Heart right ventricle (tissue), 16 donors: ENCODE measurements at regions not wholly inside any gene's neighbourhood (a gene's known extent, or its start where the extent isn't known, plus 50 kb on each side); places are given as distances from the start of the nearest gene placed in this dataset.

Source experiments
- ATAC-seq, 8 donors: fragments of 200-7000 bp; cut with Tn5 transposase; one replicate each; pipeline ENCODE4 v1.9.1; 2020; ENCODE audit warnings: mild to moderate bottlenecking in 8 of 8, moderate library complexity in 8 of 8, moderate number of reproducible peaks in 1 of 8
- DNase-seq, 2 donors: peaks; one replicate each; pipeline ENCODE4 v3.0.0-alpha.2; 2020
- H3K27ac ChIP-seq, 10 donors: fragments of 200-600 bp; sonication (generic) in 2 of 10; one replicate each; pipeline versions ENCODE4 v1.5.0 to v1.8.0; 2020 to 2022; ENCODE audit warnings: mild to moderate bottlenecking in 3 of 10
- H3K27me3 ChIP-seq, 7 donors: fragments of 200-600 bp; one replicate each; pipeline ENCODE4 v1.8.0; 2021 to 2022; ENCODE audit warnings: mild to moderate bottlenecking in 2 of 7
- H3K36me3 ChIP-seq, 9 donors: fragments of 200-600 bp; sonication (generic) in 1 of 9; one replicate each; pipeline versions ENCODE4 v1.5.0 to v1.8.0; 2020 to 2022; ENCODE audit warnings: mild to moderate bottlenecking in 2 of 9
- H3K4me1 ChIP-seq, 9 donors: fragments of 200-600 bp; sonication (generic) in 1 of 9; one replicate each; pipeline versions ENCODE4 v1.5.0 to v1.8.0; 2020 to 2022; ENCODE audit warnings: mild to moderate bottlenecking in 4 of 9
- H3K4me3 ChIP-seq, 10 donors: fragments of 200-600 bp; sonication (generic) in 2 of 10; one replicate each; pipeline versions ENCODE4 v1.5.0 to v1.8.0; 2020 to 2022; ENCODE audit warnings: mild to moderate bottlenecking in 7 of 10, moderate library complexity in 2 of 10
- H3K9me3 ChIP-seq, 11 donors: fragments of 200-600 bp in 10 of 11; sonication (generic) in 2 of 11; one replicate each; pipeline versions ENCODE4 v1.5.0 to v1.8.0; 2013 to 2022; ENCODE audit warnings: mild to moderate bottlenecking in 2 of 11, control low read depth in 1 of 11, moderate library complexity in 1 of 11
- WGBS, 2 donors: extraction: QIAGEN DNeasy Blood & Tissue Kit; methylation state at CpG; one replicate each; pipeline ENCODE4 v1.1.7; 2013; ENCODE audit warnings: inconsistent platforms in 1 of 2; 5-methylcytosine and 5-hydroxymethylcytosine counted together
- intact Hi-C, 10 donors: fragments of 100-400 bp; cut with DNase I; formaldehyde crosslinking; loops; one replicate each; pipeline versions ENCODE4 v1.11.1 to v1.14.2; 2022
- TF ChIP-seq, protein P1 (sequence below), 9 donors: fragments of 200-600 bp; sonication (generic) in 2 of 9; IDR thresholded peaks; one replicate each; pipeline versions ENCODE4 v1.5.0 to v1.8.0; 2021 to 2022; ENCODE audit warnings: antibody characterized with exemption in 9 of 9, mild to moderate bottlenecking in 5 of 9, moderate library complexity in 1 of 9
- donor health status: Arrhythmogenic right ventricular cardiomyopathy.
- donor health status: ischemic (EF 13 %, LVEDD 7.1; RV severe dilation, severe dysfunction).
- donor health status: healthy with polysubstance abuse.
- donor health status: DM: no; HTN: yes; CAD: no.
- donor health status: DM: no; HTN: no; CAD: no.
- donor health status: ischemic (EF 25% LVEDD 6.9; RV normal size, moderate dysfunction).
- donor health status: ischemic (EF 25% LVEDD 5.7; RV mildly dilated, moderate dysfunction).
- donor health status: healthy.
- donor health status: DM: yes; HTN: yes; CAD: no.
- donor health status: Ischemic cardiomyopathy.
- donor health status: ischemic (EF 35%, LVEDD 5.7; RV mildly dilated, moderate dysfunction).
- donor health status: nonischemic (EF 11% LVEDD 7.7; RV severe dilation, severe dysfunction).
- donor health status: DM: yes; HTN: yes; CAD: no.
- donor health status: PGD.
- donor health status: ischemic (EF 29% LVEDD 5.4; RV normal size, mild dysfunction).
- donor health status: nonischemic (EF 23%, LVEDD 6.1; RV moderate dilation, normal function).

DNA sequence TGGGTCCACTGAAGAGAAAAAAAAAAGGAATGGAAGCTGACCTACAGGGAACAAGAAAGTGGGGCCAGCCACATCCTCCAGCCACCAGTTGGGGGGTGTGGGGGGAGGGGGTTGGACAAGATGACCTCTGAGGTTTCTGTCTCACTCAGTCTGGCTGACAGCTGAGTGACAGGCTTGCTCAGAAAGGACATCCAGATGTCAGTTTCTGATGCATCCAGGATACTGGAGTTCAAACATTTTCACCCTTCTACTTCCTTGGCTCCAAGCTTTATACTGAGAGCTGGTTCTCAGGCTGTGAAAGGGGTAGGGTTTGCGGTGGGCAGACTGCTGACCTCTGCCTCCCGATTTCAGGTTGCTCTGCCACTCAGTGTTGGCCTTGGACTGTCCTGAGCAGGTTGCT is 2178.3 kb downstream of the TP53TG3F start:
- Histone ChIP-seq H3K27me3 (no peaks in the 10 kb centered on the region), H3K36me3 (no peaks in the 10 kb centered on the region), H3K9me3 (peaks cover 0 to 13% (median 0%) of the 10 kb centered on the region in 11 donors), H3K4me1 (no peaks in the 10 kb centered on the region), H3K27ac (no peak overlapping the region), H3K4me3 (no peak overlapping the region)
- TF ChIP-seq, protein P1, sequence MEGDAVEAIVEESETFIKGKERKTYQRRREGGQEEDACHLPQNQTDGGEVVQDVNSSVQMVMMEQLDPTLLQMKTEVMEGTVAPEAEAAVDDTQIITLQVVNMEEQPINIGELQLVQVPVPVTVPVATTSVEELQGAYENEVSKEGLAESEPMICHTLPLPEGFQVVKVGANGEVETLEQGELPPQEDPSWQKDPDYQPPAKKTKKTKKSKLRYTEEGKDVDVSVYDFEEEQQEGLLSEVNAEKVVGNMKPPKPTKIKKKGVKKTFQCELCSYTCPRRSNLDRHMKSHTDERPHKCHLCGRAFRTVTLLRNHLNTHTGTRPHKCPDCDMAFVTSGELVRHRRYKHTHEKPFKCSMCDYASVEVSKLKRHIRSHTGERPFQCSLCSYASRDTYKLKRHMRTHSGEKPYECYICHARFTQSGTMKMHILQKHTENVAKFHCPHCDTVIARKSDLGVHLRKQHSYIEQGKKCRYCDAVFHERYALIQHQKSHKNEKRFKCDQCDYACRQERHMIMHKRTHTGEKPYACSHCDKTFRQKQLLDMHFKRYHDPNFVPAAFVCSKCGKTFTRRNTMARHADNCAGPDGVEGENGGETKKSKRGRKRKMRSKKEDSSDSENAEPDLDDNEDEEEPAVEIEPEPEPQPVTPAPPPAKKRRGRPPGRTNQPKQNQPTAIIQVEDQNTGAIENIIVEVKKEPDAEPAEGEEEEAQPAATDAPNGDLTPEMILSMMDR (IDR thresholded peaks at IDR 0.05), result no peak
- intact Hi-C loops, result no loop called here
- DNase-seq (no peak), ATAC-seq (no peak)
- 33 to 59% methylated on average over 2 of the region's 2 CpGs for WGBS, 2 donors

DNA sequence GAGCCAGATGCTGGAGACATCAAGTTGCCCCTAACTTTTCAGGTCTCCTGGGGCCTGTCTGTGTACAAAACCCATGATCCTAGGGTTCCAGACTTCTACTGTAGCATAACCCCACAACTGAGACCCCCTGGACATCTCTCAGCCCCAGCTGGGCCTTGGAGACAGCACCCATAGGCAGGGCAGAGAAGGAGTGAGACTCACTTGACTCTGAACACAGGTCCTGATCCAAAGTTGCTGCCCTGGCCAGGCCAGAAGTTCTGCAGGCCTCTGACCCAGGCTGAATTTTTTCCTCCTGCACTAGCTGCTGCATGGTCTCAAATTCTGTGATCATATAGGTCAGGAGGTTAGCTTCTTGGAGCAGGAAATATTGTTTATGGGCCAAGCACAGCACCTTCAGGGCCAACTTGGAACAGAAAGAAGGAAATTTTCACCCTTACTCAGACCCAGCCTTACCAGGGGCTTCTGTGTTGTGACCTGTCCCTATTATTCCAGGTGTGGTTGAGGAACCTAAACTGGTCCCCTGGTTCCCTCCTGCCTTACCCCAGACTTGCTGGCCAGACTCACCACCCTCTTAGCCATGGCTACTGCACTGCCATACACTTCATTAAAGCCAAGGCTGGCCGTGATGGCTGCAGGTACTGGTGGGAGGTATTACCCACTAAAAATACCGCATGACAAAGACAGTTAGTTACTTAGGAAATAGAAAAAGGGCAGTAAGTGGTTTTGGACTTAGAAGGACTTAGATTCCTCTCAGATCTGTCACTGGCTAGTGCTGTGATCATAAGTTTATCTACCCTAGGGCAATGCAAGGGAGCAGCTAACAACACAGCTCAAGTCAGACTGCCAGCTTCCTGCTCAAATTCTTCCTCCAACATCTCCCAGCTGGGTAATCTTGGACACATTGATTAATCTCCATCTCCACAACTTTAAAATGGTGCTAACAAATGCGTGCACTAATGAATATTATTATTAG is 2180.1 kb downstream of the TP53TG3F start:
- intact Hi-C loops, result loop anchor here in 1 of 10 donors (10.0 kb wide), 1 partner anchor 65 kb away; no protein-coding TSS in a partner anchor
- Histone ChIP-seq H3K36me3 (no peaks in the 10 kb centered on the region), H3K27me3 (no peaks in the 10 kb centered on the region), H3K9me3 (peaks cover 0 to 25% (median 0%) of the 10 kb centered on the region in 11 donors), H3K27ac (no peak overlapping the region), H3K4me1 (no peaks in the 10 kb centered on the region), H3K4me3 (no peak overlapping the region)
- TF ChIP-seq, protein P1 (IDR thresholded peaks at IDR 0.05), result no peak
- WGBS, 2 donors, result 25 to 41% methylated on average over 3 of the region's 3 CpGs
- DNase-seq, result no peak
- no peak for ATAC-seq

DNA sequence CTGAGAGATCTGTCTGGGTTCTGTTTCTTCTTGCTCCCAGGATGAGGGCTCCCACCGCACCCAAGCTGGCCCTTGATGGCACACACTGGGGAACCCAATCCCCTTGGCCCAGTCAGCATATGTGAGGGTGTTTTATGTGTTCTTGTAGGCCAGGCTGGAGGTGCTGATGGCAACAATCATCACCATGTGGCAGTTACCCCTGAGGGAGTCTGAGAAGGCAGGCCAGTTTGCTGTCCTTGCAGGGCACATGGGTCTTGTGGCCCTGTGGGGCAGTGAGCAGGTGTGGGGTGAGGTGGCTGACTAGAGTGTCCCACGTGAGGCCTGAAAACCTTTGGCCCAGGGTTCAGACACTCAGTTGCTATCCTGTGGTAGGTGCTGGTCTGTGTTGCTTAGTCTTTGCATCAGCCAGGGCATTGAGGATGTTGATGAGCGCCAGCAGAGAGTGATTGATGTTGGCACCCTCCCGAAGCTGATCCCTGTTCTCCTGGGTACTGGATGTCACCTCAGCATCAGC is 2183.0 kb downstream of the TP53TG3F start:
- TF ChIP-seq, protein P1 (IDR thresholded peaks at IDR 0.05), result no peak
- Histone ChIP-seq H3K36me3 (no peaks in the 10 kb centered on the region), H3K27me3 (no peaks in the 10 kb centered on the region), H3K4me3 (no peak overlapping the region), H3K4me1 (no peaks in the 10 kb centered on the region), H3K27ac (no peak overlapping the region), H3K9me3 (peaks cover 0 to 52% (median 0%) of the 10 kb centered on the region in 11 donors)
- ATAC-seq (no peak), DNase-seq (no peak)
- intact Hi-C loops, result loop anchor here in 1 of 10 donors (10.0 kb wide), 1 partner anchor 62 kb away; no protein-coding TSS in a partner anchor
- WGBS, 2 donors, result 56 to 59% methylated on average over 4 of the region's 4 CpGs

DNA sequence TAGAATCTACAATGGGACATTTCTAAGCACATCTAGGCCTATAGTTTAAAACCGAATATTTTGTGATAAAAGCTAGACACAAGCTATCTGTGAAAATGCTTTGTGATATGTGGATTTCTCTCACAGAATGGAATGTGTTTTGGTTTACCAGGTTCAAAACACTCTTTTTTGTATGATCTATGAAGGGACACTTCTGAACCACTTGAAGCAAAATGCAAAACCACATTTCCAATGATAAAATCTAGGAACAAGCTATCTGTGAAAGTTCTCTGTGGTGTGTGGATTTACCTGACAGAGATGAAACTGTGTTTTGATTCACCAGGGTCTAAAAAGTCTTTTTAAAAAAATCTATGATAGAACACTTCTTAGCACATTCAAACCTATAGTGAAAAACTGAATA is 2192.4 kb downstream of the TP53TG3F start:
- 73 to 75% methylated on average over 1 of the region's 1 CpG for WGBS, 2 donors
- intact Hi-C loops, result loop anchor here in 1 of 10 donors (10.0 kb wide), 1 partner anchor 63 kb away; no protein-coding TSS in a partner anchor

More for the DNA sequence above, 2192.4 kb downstream of the TP53TG3F start:
- H3K27ac ChIP-seq, result no peak overlapping the region
- TF ChIP-seq, protein P1 (IDR thresholded peaks at IDR 0.05), result no peak
- no peaks in the 10 kb centered on the region for H3K36me3 ChIP-seq
- H3K4me3 ChIP-seq, result no peak overlapping the region
- ATAC-seq (no peak), DNase-seq (no peak)
- no peaks in the 10 kb centered on the region for H3K4me1 ChIP-seq
- H3K9me3 ChIP-seq, result peaks cover 0 to 66% (median 0%) of the 10 kb centered on the region in 11 donors
- H3K27me3 ChIP-seq, result no peaks in the 10 kb centered on the region
